A172 (cell line): ENCODE measurements at regions not wholly inside any gene's neighbourhood (a gene's known extent, or its start where the extent isn't known, plus 50 kb on each side); places are given as distances from the start of the nearest gene placed in this dataset.

Experiments
- DNase-seq: peaks from one replicate; pipeline ENCODE4 v3.0.0-alpha.2; 2015; ENCODE audit warnings: low spot score

DNA sequence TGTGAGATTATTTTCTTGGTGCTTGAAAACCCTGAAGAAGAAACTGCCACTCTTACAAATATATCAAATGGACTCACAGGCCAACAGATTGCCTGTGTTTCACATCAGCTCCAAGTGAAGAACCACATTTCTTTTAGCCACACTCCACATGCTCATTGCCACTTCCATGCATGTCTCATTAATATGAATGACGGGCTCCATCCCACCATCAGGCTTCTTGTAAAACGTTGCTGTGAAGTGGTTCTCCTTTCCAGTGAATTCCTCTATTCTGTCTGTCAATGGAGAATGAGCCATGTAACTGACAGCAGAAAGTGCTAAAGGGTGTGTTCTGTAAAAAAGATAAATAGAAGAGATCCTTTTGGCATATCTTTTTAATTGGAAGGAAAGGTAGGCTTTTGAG, 188.2 kb upstream of the RMST start:
- no peak for DNase-seq

DNA sequence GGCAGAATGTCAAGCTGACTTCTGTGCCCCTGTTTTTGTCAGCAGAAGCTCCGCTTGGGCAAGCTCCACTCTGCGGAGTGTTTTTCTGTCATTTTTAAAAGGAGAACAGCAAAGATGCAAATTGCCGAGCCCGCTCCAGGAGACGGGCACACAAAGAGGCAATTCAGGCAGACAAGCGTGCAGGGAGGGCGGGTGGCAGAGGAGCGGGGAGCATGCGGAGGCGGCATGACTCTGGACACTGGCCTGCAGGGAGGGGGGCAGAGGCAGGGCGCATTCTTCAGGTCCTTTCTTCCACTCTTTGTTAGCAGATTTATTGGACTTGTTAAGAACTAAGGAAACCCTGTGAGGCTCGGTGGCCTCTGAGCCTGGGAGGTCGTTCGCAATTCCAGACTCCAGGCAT, 187.3 kb upstream of the RMST start:
- DNase-seq = no peak

DNA sequence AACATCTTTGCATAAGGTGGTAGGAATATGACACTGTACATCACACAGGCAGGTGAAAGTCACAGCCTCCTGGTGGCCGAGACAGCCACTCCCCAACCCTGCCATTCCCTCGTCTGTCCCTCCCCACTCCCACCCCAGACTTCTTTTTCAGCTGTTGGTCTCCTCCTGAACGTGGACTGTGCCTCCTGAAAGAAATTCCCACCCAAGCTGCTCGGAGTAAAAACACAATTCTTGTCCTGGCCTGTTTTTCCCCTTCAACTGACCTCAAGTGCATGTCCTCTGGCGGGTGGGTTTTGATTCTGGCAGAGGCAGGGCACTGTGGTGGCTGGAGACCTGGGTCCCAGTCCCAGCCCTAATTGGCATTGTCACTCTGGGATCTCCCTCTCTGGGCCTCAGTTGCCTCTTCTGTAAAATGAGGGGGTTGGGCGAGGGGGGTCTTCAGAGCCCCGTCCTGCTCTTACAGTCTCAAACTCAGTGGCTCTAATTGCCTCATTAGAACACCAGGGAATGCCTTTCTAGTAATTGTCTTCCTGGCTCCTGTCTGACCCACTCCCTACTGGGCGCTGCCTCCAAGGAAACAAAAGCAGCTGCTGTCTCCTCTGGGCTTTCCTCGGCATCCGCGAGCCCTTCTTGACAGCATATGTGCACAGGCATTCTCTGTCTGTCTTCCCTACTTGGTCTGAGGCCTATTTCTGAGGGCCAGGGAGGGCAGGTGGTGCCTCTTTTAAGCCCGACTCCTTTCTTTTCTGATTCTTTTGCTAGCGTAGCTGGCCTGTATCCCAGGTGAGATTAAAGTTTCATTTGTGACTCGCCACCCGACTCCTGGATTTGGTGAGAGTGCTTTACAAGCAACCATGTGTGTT, 186.6 kb upstream of the RMST start:
- DNase-seq = no peak

DNA sequence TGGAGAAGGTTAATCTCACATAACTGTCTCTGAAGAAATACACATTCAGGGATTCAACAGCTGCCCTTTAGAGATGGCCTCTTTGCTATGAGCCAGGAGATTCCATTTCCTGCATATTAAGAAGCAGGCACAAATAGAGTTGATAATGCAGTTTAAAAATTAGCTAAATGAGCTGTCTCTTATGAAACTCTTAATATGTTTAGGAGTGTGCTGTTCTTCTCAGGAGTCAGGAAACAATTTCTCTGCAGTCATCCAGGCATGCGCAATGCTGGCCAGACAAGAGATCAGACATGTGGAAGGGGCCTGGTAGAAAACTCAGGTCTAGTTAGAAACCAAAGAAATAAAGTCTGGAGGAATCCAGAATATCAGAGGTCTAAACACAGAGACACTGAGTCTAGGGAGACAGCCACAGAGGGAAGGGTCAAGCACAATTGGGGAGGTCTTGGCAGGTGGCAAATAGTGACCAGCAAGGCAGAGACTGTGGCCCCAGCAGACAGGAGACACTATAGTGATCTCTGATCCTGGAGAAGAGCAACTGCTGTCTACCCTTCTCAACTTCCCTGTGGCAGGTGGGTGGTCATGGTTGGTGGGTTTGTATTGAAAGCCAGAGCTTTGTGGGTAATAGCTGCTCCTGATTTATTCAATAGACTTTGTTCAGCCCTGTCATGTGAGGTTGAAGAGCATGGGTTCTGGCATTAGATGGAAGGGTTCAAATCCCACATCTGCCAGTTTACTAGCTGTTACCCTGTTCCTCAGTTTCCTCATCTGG, 185.8 kb upstream of the RMST start:
- no peak for DNase-seq

DNA sequence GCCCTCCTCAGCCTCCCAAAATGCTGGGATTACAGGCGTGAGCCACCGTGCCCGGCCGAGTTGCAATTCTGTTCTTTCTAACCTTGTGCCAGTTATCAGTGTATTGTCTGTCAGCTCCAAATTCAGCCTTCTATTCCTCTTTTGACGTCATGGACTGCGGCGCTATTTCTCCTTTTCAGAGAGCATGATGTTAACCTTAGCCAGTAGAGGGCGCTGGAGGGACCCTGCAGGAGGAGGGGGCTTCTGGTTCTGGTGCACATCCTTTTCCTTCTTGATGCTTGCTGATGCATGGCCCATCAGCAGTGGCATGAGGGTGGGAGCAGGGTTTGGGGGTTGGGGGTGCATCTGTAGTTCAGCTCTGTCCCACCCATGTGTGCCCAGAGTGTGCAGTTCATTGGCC, 179.3 kb upstream of the RMST start:
- no peak for DNase-seq

DNA sequence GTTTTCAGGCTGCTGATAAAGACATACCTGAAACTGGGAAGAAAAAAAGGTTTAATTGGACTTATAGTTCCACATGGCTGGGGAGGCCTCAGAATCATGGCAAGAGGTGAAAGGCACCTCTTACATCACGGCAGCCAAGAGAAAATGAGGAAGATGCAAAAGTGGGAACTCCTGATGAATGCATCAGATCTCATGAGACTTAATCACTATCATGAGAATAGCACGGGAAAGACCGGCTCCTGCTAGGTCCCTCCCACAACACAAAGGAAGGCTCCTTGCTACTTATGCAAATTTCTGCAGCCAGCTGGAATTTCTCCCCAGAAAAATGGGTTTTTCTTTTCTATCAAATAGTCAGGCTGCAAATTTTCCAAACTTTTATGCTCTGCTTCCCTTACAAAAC, 174.1 kb upstream of the RMST start:
- no peak for DNase-seq

DNA sequence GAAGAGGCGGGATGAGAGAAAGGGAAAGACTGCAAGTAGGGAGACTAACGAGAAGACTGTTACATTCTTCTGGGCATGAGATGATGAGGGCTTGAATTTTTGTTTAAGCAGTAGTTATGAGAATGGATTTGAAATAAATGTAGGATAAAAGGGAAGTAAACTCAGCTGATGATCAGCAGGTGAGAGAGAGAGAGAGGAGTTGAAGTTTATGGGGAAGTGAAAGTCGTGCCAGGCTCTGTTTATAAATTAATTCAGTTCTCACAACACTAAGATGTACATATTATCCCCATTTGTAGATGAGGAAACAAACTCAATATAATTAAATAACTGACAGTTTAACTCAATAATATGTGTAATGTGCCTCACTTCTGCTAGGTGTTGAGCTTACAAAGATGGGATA, 170.0 kb upstream of the RMST start:
- no peak for DNase-seq

DNA sequence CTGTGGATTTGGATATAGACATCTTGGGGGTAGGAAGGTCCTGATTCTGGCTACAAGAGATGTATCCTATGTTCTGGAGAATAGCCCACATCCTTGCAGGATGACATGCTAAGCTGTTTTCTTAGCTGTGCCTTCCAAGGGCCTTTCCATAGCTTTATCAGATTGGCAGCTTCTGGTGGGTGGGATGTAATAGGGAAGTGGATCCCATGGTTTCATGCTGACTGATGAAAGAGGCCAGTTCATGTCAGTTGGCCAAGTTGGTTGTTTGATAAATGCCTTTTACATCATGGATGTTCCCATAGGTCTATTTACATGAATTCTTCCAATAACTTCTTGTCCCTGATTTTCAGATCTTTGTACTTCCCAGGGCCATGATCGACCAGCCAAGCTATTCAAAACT, 169.1 kb upstream of the RMST start:
- no peak for DNase-seq

DNA sequence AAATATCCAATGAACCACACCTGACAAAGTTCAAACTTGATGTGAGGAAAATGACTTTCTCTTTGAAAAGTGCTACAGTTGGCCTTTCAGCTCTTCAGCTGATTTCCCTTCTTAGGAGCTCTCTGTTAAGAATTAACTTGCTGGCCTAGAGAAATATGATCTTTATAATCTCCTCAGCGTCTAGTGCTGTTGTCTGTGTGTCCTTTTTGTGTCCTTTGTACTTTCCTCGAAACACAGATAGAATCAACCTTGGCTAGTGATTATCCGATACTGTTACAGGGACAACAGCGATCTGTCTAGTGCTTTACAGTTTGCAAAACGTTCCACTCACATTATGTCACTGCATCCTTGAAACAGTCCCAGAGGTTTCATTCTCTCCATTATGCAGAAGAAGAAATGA, 162.8 kb upstream of the RMST start:
- DNase-seq = no peak

DNA sequence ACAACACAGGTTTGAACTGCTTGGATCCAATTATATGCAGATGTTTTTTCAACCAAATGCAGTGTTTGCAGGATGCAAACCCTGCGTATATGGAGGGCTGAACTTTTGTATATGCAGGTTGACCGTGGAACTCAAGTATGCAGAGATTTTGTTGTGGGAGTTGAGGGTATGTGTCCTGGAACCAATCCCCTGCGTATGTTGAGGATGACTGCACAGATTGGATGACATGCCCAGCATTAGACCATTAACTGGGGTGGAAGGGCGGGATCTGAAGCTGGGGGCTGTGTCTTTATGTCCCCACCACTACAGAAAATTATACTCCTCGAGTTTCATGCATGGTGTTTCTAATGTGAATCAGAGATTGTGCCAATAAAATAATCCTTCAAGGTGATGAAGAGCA, 162.2 kb upstream of the RMST start:
- no peak for DNase-seq

DNA sequence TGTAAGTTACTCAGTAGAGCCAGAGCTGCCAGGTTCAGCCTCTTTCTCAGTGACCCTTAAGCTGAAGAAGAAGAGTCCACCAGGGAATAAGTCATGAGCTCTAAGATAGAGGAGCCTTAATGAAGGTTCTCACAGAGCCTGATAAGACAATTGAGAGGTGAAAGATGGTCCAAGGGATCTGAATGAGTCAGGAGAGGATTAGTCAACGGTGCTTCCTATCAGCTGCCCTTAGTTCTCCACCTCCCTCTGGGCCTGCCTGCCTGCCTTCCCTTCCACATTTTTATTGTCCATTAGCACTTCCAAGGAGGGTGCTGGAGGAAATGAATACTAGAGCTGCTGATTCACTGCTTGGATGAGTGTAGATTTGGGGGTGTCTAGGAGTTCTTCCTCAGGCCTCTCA, 161.7 kb upstream of the RMST start:
- no peak for DNase-seq

DNA sequence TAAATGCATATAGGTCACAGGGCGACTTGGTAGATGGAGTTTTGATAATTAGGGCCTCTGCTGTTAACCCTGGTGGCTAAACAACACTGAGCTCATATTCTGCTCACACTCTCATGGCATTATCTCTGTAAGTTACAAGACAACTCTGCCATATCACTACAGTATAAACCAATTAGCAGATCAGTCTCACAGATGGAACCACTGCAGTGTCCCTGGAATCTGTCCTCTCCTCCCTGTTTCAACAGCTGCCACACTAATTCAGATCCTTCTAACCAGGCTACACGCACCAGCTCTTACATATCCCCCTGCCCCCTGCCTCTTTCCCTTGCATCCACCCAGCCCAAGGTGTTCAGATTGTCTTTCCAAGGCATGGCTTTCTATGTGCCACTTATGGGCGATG, 161.0 kb upstream of the RMST start:
- DNase-seq = no peak

DNA sequence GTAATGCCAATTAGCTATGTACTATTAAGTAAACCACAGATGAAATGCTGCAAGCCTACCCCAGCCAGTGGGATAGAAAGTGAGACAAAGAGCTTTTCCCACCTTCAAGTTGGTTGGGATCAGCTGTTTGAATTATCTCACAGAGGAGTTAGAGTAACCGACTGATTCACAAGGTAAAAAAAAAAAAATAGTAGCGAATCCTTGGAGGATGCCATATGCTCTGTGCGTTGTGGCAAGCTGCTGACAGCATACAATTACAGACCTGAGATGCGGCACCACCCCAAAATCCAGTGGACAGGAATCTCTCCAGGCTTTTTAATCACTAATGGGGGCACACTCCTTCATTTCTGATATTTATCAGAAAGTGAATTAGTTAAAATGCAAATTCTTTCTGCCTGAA, 157.0 kb upstream of the RMST start:
- no peak for DNase-seq

DNA sequence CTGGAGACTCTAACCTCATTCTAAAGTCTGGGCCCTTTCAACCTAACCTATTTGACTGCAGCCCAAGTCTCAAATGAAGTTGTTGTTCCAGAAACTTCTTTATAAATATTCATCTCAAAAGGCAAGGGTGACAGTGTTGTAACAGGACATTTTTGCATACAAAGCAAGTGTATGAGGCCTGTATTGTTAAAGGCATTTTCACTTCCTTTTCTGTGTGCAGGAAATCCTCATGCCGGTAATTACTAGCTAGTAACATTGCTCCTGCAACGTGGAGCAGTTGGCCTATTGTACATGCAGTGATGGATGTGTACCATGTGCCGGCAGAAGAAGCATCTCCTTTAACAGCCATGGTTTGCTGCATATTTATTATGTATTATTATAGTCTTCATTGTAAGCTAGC, 156.5 kb upstream of the RMST start:
- DNase-seq = no peak

DNA sequence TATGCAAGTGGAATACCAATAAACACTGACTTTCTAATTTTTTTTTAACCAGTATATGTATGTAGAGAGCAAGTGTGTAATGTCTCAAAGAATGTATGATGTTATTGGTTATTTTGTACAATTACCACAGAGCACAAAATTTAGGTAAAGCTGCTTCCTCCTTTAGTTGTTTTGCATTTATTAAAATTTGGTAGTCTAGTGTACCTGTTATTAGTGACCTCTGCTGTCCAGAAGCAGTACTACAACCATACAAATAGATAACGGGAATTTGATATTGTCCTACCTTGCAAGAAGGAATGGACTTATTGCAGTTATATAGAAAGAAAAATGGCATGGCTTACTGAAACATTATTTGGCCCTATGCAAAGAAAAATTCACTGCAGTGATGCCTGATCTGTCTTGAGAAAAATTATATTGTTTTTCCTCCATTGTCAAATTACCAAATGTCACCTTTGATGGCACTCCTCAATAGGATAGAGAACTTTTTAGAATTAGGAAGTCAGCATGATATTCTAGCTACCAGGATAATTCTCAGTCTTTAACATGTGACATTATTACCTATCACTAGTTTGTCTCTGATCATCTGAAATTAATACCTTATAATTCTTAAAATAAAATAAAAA, 153.9 kb upstream of the RMST start:
- DNase-seq = peak; percentile 21

DNA sequence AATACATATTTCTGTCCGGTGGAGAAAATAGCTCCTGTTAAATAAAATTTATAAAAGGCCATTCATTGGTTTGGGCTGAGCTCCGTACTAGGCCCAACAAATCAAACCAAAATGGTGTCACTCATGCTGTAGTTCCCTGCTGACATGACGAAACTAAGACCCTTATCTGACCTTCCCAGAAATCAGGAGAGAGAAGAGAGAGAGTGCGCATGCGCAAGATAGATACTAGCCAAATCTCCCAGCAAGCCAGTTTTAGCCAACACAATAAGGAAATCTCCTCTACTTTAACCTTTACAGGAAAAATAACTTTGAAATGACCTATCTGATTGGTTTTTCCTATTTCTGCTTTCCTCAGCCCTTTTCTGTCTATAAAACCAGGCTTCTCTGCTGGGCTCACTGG, 152.7 kb upstream of the RMST start:
- DNase-seq = no peak

DNA sequence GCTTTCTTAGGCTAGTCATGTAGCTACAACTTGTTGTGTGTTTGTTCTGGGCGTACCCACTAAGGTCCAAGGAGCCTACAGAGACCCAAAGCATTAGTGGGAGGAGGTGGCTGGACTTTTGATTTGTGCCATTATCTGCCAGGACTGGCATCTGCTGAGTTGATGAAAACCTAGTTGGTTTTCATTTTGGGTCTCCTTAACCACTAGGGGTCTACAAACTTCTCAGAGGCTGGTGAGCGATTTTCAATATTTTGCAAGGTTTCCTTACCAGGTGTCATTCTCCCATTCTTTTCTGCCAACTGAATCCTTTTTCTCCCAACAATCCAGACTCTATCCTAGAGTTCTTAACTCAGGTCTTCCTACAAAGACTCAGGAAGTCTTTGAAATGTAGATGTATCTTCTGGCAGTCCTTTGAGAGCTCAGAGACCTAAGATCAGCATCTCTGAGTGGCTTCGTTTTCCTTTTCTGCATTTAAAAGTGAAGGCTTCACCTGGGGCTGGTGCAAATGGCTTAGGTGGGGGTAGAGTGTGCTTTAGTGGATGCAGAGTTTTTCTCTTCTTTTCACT, 150.0 kb upstream of the RMST start:
- DNase-seq = no peak

DNA sequence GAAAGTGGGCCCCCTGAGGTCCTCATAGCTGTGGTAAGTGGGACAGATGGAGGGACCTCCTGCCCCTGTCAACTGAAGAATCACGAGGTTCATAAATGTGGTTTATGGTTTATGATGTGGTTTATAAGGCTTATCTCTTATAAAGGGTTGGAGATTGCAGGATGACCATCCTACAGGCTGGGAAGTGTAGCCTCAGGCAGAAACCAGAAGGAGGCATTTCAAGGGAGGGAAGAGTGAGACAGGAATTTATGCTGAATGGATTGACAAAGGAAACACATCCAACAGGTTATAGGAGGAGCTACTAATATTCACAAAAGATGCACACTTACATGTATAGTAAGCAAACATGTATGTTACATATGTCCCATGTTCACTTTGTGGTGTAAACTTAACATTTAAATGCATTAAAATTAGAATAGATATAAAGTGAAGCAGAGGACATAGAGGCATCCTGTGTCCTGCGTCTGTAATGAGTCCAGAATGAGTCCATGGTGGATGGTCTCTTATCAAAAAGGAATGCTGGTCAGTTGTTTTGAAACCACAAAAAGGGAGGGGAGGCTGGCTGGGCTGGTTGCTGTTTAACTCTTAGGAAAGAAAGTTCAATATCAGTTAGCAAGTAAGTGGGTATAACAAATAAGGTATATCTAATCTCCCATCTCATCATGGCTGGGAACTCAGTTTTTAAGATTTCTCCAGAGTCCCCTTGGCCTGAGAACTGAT, 149.0 kb upstream of the RMST start:
- DNase-seq = no peak

DNA sequence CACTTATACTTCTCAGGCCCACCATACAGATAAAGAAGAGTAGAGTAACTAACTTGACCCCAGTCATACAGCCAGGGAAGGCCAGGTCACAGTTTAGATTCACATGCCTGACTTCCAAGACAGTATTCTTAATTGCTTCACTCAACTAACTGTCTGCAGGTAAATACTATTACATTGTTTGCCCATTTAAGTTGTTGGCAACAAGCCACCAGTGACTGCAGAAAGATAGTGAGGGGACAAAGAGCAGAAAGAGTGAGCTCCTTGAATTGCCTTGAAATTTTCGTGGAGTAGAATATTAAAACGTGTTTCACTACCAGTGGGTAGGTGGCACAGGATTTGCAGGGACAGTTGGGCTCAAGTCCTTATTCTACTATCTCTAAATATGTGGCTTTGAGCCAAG, 146.3 kb upstream of the RMST start:
- no peak for DNase-seq

DNA sequence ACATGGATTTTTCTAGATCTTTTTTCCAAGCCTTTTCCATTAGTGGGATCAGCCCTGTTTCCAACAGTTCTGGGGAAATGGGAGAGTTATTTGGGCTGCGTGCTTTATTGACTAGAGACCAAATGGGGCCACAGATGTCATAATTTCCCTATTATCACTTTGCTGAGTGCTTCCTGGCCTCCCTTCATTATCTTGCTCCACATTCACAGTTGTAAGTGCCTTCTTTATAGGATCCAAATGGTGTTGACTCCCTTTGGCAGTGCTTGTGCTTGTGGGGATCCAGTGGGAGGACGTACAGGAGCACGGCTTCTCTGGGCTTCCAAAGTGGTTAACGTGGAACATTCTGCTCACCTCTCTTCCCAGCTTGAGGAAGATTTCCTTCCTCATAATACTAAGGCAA, 141.0 kb upstream of the RMST start:
- DNase-seq = no peak

DNA sequence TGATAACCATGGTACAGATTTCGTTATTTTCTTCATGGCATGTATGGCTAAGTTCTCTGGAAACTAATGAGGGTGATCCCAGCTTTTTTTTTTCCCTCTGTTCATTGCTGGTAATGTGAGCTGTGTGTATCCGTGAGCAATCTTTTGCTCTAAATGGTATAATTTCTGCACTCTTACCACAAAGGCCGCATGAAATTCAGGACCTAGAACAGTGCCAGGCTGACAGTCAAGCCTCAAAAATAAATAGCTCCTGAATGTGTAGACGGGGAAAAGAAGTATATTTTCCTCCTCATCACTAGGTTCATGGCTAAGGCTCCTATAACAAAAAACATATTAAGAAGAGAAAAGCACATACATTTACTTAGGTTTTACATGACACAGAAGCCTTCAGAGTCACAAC, 140.2 kb upstream of the RMST start:
- DNase-seq = no peak

DNA sequence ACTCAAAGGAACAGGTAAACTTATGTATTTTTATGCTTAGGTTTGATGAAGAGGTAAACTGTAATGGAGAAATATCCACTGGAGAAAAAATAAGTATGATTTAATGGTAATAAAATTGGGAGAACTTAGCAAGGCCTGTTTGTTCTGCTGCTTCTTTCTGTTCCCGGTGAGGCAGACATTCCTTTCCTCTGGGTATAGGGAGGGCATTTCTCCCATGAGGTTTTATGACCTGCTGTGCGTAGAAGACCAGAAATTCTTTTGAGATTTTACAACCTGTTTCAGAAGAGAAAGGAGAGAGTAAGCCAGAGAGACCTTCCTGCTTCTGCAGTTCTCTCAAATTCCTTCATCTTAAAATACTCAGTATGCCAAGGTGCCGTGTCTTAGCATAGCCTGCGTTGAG, 139.4 kb upstream of the RMST start:
- DNase-seq = no peak
